ENCODE measurements at regions not wholly inside any gene's neighbourhood (a gene's known extent, or its start where the extent isn't known, plus 50 kb on each side); places are given as distances from the start of the nearest gene placed in this dataset.

DNA sequence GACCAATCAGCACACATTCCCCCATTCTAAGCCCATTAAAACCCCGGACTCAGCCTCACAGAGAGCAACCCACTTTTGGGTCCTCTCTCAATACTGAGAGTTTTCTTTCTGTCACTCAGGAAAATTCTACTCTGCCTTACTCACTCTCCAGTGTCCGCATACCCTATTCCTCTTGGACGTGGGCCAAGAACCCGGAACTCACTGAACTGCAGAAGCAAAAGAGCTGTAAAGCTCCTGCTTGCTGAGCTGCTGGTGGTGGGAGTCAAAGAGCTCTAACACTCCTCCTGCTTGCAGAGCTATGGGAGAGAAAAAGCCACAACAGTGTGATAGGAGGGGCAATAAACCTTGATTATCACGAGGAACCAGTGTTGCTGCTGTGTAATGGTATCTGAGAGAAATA, 386.9 kb downstream of the POM121L12 start:
- Histone ChIP-seq H3K9me3 (peaks cover 4% of the 10 kb centered on the region), H3K4me3 (no peak overlapping the region), H3K4me1 (ENCODE audit: low read depth) (no peaks in the 10 kb centered on the region), H3K36me3 (ENCODE audit: low read depth) (no peaks in the 10 kb centered on the region)
- no peak for DNase-seq
- TF ChIP-seq, protein P1, sequence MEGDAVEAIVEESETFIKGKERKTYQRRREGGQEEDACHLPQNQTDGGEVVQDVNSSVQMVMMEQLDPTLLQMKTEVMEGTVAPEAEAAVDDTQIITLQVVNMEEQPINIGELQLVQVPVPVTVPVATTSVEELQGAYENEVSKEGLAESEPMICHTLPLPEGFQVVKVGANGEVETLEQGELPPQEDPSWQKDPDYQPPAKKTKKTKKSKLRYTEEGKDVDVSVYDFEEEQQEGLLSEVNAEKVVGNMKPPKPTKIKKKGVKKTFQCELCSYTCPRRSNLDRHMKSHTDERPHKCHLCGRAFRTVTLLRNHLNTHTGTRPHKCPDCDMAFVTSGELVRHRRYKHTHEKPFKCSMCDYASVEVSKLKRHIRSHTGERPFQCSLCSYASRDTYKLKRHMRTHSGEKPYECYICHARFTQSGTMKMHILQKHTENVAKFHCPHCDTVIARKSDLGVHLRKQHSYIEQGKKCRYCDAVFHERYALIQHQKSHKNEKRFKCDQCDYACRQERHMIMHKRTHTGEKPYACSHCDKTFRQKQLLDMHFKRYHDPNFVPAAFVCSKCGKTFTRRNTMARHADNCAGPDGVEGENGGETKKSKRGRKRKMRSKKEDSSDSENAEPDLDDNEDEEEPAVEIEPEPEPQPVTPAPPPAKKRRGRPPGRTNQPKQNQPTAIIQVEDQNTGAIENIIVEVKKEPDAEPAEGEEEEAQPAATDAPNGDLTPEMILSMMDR (IDR thresholded peaks at IDR 0.05): no peak
- no peak for ATAC-seq
- intact Hi-C loops (cut with DNase I, micrococcal nuclease): no loop called here

DNA sequence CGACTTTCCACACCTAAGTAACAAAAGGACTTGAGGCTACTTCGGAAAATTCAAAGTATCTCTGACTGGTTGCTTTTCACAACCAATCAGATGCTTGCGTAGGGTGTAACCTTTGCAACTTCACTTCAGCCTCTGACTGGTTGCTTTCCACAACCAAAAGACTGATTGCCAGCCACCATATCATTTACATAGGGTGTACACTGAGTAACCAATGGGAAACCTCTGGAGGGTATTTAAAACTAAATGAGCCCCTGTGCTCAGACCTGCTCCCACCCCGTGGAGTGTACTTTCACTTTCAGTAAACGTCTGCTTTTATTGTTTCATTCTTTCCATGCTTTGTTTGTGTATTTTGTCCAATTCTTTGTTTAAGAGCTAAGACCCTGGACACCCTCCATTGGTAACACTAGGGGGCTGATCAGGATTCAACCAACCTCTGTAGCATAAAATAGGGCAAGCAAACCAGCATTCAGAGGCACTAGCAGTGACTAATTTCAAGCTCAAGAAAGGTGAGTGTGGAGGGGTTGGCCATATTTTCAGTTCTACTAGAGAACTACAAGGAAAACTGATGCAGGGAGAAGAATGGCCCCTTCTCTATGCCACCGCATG, 390.8 kb downstream of the POM121L12 start:
- TF ChIP-seq, protein P1 (IDR thresholded peaks at IDR 0.05): no peak
- H3K4me1 ChIP-seq (ENCODE audit: low read depth): no peaks in the 10 kb centered on the region
- ATAC-seq (no peak), DNase-seq (no peak)
- H3K9me3 ChIP-seq: peaks cover 6% of the 10 kb centered on the region
- H3K36me3 ChIP-seq (ENCODE audit: low read depth): no peaks in the 10 kb centered on the region
- no peak overlapping the region for H3K4me3 ChIP-seq
- intact Hi-C loops (cut with DNase I, micrococcal nuclease): no loop called here

DNA sequence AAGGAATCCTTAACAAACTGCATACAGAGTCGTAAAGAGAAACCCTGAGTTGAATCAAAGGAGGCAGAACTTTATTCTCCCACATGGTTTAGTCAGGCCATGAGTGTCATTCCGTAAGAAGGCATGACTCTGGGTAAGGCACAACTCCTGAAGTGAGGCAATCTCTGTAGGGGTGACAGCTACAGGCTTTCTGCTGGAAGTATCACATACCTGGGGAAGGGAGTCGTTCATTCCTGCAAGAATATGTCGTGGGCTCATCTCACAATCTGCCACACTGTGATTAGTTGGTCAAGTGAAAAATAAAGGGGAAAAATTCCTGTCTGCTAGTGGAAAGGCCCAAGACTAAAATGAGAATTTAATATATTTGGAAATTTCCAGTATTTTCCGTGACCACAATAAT, 392.6 kb downstream of the POM121L12 start:
- DNase-seq: no peak
- Histone ChIP-seq H3K9me3 (peaks cover 6% of the 10 kb centered on the region), H3K4me3 (no peak overlapping the region), H3K36me3 (ENCODE audit: low read depth) (no peaks in the 10 kb centered on the region), H3K4me1 (ENCODE audit: low read depth) (no peaks in the 10 kb centered on the region)
- intact Hi-C loops (cut with DNase I, micrococcal nuclease): no loop called here
- no peak for ATAC-seq
- TF ChIP-seq, protein P1 (IDR thresholded peaks at IDR 0.05): no peak

DNA sequence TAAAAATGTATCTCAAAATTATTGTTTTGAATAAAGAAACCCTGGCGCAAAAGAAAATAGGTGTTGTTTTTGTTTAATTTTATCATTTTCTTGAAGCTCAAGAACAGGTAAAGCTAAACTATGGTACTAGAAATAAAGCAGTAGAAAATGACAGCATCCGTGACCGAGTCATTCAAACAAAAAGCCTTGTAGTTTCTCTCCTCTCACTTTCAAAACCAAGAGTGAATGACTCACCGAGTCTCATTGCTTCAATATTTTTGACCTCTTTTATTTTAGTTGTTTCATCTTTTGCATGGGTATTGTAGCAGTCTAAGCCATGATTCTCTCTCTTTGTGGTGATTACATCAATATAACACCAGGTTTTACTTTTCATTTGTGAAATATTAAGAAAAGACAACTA, 396.5 kb downstream of the POM121L12 start:
- Histone ChIP-seq H3K9me3 (peaks cover 6% of the 10 kb centered on the region), H3K36me3 (ENCODE audit: low read depth) (no peaks in the 10 kb centered on the region), H3K4me3 (no peak overlapping the region), H3K4me1 (ENCODE audit: low read depth) (no peaks in the 10 kb centered on the region)
- ATAC-seq: no peak
- DNase-seq: no peak
- intact Hi-C loops (cut with DNase I, micrococcal nuclease): no loop called here
- TF ChIP-seq, protein P1 (IDR thresholded peaks at IDR 0.05): no peak

DNA sequence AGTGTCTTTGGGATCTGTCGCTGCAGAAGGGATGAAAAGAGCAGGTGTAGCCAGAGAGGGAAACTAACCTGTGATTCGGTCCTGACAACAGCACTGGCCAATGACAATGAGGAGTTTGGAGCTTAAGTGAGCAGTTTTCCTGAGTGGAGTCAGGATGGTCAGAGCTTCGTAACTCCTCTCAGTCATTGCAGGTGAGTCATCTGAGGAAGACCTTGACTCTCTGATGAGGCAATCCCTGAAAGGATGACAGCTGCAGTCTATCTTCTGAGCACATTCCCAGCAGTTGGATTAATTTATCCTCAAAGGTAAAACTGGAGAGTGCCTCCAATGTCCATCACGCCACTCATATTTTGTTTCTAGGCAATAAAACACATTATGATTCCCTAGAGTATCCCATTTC, 401.9 kb downstream of the POM121L12 start:
- no peaks in the 10 kb centered on the region for H3K36me3 ChIP-seq (ENCODE audit: low read depth)
- H3K4me3 ChIP-seq: no peak overlapping the region
- H3K9me3 ChIP-seq: no peaks in the 10 kb centered on the region
- no peaks in the 10 kb centered on the region for H3K4me1 ChIP-seq (ENCODE audit: low read depth)
- DNase-seq (no peak), ATAC-seq (no peak)
- TF ChIP-seq, protein P1 (IDR thresholded peaks at IDR 0.05): no peak
- intact Hi-C loops (cut with DNase I, micrococcal nuclease): no loop called here

DNA sequence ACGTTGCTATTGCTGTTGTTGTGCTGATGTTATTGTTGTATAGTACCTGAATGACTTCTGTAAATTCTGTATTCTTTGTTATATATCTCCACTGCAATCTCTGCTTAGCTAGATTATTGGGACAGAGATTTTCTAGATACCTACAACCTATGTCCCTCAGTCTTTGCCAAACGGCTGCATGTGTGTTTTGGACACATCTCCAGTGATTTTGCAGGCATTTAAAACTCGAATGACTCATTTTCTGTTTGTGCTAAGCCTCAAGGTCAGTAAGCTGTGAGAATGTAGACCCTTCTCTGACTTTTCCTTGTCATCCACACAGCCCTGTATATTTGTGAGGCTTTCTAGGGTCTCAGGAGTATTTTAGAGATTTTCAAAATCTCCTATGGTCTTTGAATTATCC, 410.7 kb downstream of the POM121L12 start:
- H3K4me3 ChIP-seq: no peak overlapping the region
- no peaks in the 10 kb centered on the region for H3K36me3 ChIP-seq (ENCODE audit: low read depth)
- H3K9me3 ChIP-seq: no peaks in the 10 kb centered on the region
- H3K4me1 ChIP-seq (ENCODE audit: low read depth): no peaks in the 10 kb centered on the region
- intact Hi-C loops (cut with DNase I, micrococcal nuclease): no loop called here
- no peak for DNase-seq
- no peak for ATAC-seq
- TF ChIP-seq, protein P1 (IDR thresholded peaks at IDR 0.05): no peak
